Tibial nerve (tissue), 3 donors: ENCODE measurements at regions not wholly inside any gene's neighbourhood (a gene's known extent, or its start where the extent isn't known, plus 50 kb on each side); places are given as distances from the start of the nearest gene placed in this dataset.

Experiments
- POLR2A ChIP-seq, 2 donors: fragments of 450-650 bp; IDR thresholded peaks; one replicate each; pipeline ENCODE4 v1.6.1; 2017; ENCODE audit warnings: antibody characterized with exemption in 2 of 2, mild to moderate bottlenecking in 2 of 2, moderate library complexity in 2 of 2
- TF ChIP-seq, protein P1 (sequence below), 5 experiments: fragments of 200-600 bp in 3 of 5; fragments of 450-650 bp in 2 of 5; sonication (generic) in 3 of 5; IDR thresholded peaks; one replicate each; pipeline ENCODE4 v1.5.1; 2016 to 2019; ENCODE audit warnings: antibody characterized with exemption in 5 of 5, mild to moderate bottlenecking in 3 of 5, moderate library complexity in 2 of 5

DNA sequence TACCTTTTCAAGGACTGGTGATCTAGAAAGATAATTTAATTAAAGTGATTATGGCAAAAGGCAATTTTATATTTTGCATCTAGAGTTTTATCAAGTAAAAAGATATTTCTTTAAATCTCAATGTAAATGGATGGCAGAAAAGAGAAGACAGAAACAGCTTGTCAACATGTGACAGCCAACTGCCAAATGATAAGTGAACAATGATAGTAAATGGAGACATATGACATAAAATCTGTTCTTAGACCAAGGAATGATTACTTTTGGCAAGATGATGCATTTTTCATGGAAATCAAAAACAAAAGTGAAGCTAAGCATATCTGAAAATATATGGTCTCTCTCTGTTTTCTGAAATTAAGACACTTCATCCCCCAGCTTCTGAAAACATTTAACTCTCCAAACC is 1730.7 kb upstream of the FLRT2 start:
- TF ChIP-seq, protein P1, sequence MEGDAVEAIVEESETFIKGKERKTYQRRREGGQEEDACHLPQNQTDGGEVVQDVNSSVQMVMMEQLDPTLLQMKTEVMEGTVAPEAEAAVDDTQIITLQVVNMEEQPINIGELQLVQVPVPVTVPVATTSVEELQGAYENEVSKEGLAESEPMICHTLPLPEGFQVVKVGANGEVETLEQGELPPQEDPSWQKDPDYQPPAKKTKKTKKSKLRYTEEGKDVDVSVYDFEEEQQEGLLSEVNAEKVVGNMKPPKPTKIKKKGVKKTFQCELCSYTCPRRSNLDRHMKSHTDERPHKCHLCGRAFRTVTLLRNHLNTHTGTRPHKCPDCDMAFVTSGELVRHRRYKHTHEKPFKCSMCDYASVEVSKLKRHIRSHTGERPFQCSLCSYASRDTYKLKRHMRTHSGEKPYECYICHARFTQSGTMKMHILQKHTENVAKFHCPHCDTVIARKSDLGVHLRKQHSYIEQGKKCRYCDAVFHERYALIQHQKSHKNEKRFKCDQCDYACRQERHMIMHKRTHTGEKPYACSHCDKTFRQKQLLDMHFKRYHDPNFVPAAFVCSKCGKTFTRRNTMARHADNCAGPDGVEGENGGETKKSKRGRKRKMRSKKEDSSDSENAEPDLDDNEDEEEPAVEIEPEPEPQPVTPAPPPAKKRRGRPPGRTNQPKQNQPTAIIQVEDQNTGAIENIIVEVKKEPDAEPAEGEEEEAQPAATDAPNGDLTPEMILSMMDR (IDR thresholded peaks at IDR 0.05): no peak
- TF ChIP-seq POLR2A (IDR thresholded peaks at IDR 0.05): no peak
